Ectodermal cell (in vitro differentiated cells): ENCODE measurements at regions not wholly inside any gene's neighbourhood (a gene's known extent, or its start where the extent isn't known, plus 50 kb on each side); places are given as distances from the start of the nearest gene placed in this dataset.

Experiments used
- H3K27ac ChIP-seq: 2 replicates; pipeline ENCODE4 v1.7.0; 2013; ENCODE audit warnings: mild to moderate bottlenecking, low read depth, low read length; ENCODE audit not compliant: insufficient read depth, poor library complexity, severe bottlenecking
- H3K27me3 ChIP-seq: 2 replicates; pipeline ENCODE4 v1.7.0; 2013; ENCODE audit warnings: mild to moderate bottlenecking, low read length; ENCODE audit not compliant: insufficient read depth, control insufficient read depth, poor library complexity, severe bottlenecking
- H3K36me3 ChIP-seq: one replicate; pipeline ENCODE4 v1.7.0; 2013; ENCODE audit warnings: low read length; ENCODE audit not compliant: control insufficient read depth, insufficient read depth
- H3K4me1 ChIP-seq: one replicate; pipeline ENCODE4 v1.7.0; 2013; ENCODE audit warnings: low read length; ENCODE audit not compliant: control insufficient read depth, insufficient read depth
- H3K4me3 ChIP-seq: 2 replicates; pipeline ENCODE4 v1.7.0; 2013; ENCODE audit warnings: low read depth, low read length, control low read depth; ENCODE audit not compliant: insufficient read depth
- H3K9me3 ChIP-seq: 2 replicates; pipeline ENCODE4 v1.7.0; 2013; ENCODE audit warnings: mild to moderate bottlenecking, low read length, moderate library complexity; ENCODE audit not compliant: control insufficient read depth
- WGBS, 2 experiments: methylation state at CpG; one replicate each; pipeline ENCODE4 v1.1.7; 2013; ENCODE audit warnings: missing lambda C conversion rate in 2 of 2; 5-methylcytosine and 5-hydroxymethylcytosine counted together

- no peaks in the 10 kb centered on the region for H3K4me1 ChIP-seq
- 100% methylated on average over 1 of the region's 1 CpG; no CpG with 5 or more reads in 1 of the 2 experiments for WGBS, 2 experiments
- H3K36me3 ChIP-seq: no peaks in the 10 kb centered on the region
- no peak overlapping the region for H3K27ac ChIP-seq
- H3K4me3 ChIP-seq: no peak overlapping the region
- H3K27me3 ChIP-seq: no peaks in the 10 kb centered on the region
- H3K9me3 ChIP-seq: no peaks in the 10 kb centered on the region
These were observed 1381.8 kb downstream of the MRPL39 start for GRCh38 chr21:24225431-24225830.

- WGBS, 2 experiments: 80 to 81% methylated on average over 4 of the region's 4 CpGs
- no peaks in the 10 kb centered on the region for H3K36me3 ChIP-seq
These were observed 1382.9 kb downstream of the MRPL39 start for GRCh38 chr21:24224422-24224821.

GRCh38 chr21:24223624-24224023 is 1383.7 kb downstream of the MRPL39 start:
- Histone ChIP-seq H3K27ac (no peak overlapping the region), H3K4me1 (no peaks in the 10 kb centered on the region), H3K9me3 (no peaks in the 10 kb centered on the region), H3K36me3 (no peaks in the 10 kb centered on the region), H3K4me3 (no peak overlapping the region), H3K27me3 (no peaks in the 10 kb centered on the region)
- 70 to 80% methylated on average over 2 of the region's 2 CpGs for WGBS, 2 experiments

More at GRCh38 chr21:24224422-24224821, 1382.9 kb downstream of the MRPL39 start:
- no peak overlapping the region for H3K27ac ChIP-seq
- H3K27me3 ChIP-seq: no peaks in the 10 kb centered on the region
- H3K4me1 ChIP-seq: no peaks in the 10 kb centered on the region
- H3K9me3 ChIP-seq: no peaks in the 10 kb centered on the region
- H3K4me3 ChIP-seq: no peak overlapping the region

- H3K27ac ChIP-seq: no peak overlapping the region
- H3K36me3 ChIP-seq: no peaks in the 10 kb centered on the region
- H3K27me3 ChIP-seq: no peaks in the 10 kb centered on the region
- H3K4me3 ChIP-seq: no peak overlapping the region
- no peaks in the 10 kb centered on the region for H3K9me3 ChIP-seq
- H3K4me1 ChIP-seq: no peaks in the 10 kb centered on the region
- 83 to 91% methylated on average over 1 to 3 of the region's 3 CpGs for WGBS, 2 experiments
These were observed 1384.6 kb downstream of the MRPL39 start for GRCh38 chr21:24222676-24223075.

- H3K4me1 ChIP-seq: no peaks in the 10 kb centered on the region
- no peaks in the 10 kb centered on the region for H3K36me3 ChIP-seq
- H3K27me3 ChIP-seq: no peaks in the 10 kb centered on the region
- H3K9me3 ChIP-seq: no peaks in the 10 kb centered on the region
- no peak overlapping the region for H3K27ac ChIP-seq
- H3K4me3 ChIP-seq: no peak overlapping the region
- 95% methylated on average over 2 of the region's 2 CpGs; no CpG with 5 or more reads in 1 of the 2 experiments for WGBS, 2 experiments
These were observed 1386.8 kb downstream of the MRPL39 start for GRCh38 chr21:24220446-24220845.

GRCh38 chr21:24217151-24217550 is 1390.1 kb downstream of the MRPL39 start:
- H3K27ac ChIP-seq: no peak overlapping the region
- WGBS, 2 experiments: 90 to 100% methylated on average over 1 to 3 of the region's 4 CpGs
- H3K27me3 ChIP-seq: no peaks in the 10 kb centered on the region
- H3K4me3 ChIP-seq: no peak overlapping the region
- no peaks in the 10 kb centered on the region for H3K4me1 ChIP-seq
- no peaks in the 10 kb centered on the region for H3K9me3 ChIP-seq
- no peaks in the 10 kb centered on the region for H3K36me3 ChIP-seq

GRCh38 chr21:24210130-24210529 is 1397.2 kb downstream of the MRPL39 start:
- H3K27ac ChIP-seq: no peak overlapping the region
- no peak overlapping the region for H3K4me3 ChIP-seq
- no peaks in the 10 kb centered on the region for H3K9me3 ChIP-seq
- H3K27me3 ChIP-seq: no peaks in the 10 kb centered on the region
- H3K4me1 ChIP-seq: no peaks in the 10 kb centered on the region
- H3K36me3 ChIP-seq: no peaks in the 10 kb centered on the region
- 84 to 100% methylated on average over 1 to 5 of the region's 5 CpGs for WGBS, 2 experiments

GRCh38 chr21:24208562-24209260 is 1398.6 kb downstream of the MRPL39 start:
- Histone ChIP-seq H3K4me3 (no peak overlapping the region), H3K27ac (no peak overlapping the region), H3K27me3 (no peaks in the 10 kb centered on the region), H3K4me1 (no peaks in the 10 kb centered on the region), H3K9me3 (no peaks in the 10 kb centered on the region), H3K36me3 (no peaks in the 10 kb centered on the region)
- 96% methylated on average over 54 of the region's 54 CpGs for WGBS, 2 experiments

- Histone ChIP-seq H3K4me3 (no peak overlapping the region), H3K9me3 (no peaks in the 10 kb centered on the region), H3K27ac (no peak overlapping the region), H3K4me1 (no peaks in the 10 kb centered on the region), H3K27me3 (no peaks in the 10 kb centered on the region), H3K36me3 (no peaks in the 10 kb centered on the region)
- WGBS, 2 experiments: 71 to 77% methylated on average over 2 of the region's 2 CpGs
These were observed 1402.0 kb downstream of the MRPL39 start for GRCh38 chr21:24205319-24205718.

- Histone ChIP-seq H3K36me3 (no peaks in the 10 kb centered on the region), H3K27ac (no peak overlapping the region), H3K27me3 (no peaks in the 10 kb centered on the region), H3K4me3 (no peak overlapping the region), H3K4me1 (no peaks in the 10 kb centered on the region), H3K9me3 (no peaks in the 10 kb centered on the region)
- WGBS, 2 experiments: 93 to 94% methylated on average over 5 to 6 of the region's 6 CpGs
These were observed 1402.6 kb downstream of the MRPL39 start for GRCh38 chr21:24204641-24205040.
